ENCODE measurements at regions not wholly inside any gene's neighbourhood (a gene's known extent, or its start where the extent isn't known, plus 50 kb on each side); places are given as distances from the start of the nearest gene placed in this dataset.
"Not testable (repeated sequence)": the region's sequence is repeated elsewhere in the genome, so short reads cannot be mapped to it uniquely, and the experiment has no call there.

DNA sequence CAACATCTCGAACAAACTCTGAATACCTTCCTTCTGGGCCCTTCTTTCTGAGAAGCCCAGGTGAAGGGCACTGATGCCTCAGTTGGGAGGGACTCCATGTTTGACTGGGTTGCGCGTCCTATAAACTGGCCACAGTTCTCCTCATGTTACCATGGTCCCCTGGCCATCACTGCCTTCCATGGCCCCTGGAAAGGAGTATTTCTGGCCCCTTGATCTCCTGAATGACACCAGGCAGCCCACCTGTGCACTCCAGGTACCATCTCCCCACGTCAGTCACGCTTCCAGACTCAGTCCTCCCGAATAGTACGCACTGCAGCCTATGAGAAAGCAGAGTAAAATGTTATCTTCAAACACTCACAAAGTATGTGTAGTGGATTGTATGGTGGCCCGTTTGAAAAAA, 73.9 kb downstream of the ACKR3 start:
- TF ChIP-seq, protein P1, sequence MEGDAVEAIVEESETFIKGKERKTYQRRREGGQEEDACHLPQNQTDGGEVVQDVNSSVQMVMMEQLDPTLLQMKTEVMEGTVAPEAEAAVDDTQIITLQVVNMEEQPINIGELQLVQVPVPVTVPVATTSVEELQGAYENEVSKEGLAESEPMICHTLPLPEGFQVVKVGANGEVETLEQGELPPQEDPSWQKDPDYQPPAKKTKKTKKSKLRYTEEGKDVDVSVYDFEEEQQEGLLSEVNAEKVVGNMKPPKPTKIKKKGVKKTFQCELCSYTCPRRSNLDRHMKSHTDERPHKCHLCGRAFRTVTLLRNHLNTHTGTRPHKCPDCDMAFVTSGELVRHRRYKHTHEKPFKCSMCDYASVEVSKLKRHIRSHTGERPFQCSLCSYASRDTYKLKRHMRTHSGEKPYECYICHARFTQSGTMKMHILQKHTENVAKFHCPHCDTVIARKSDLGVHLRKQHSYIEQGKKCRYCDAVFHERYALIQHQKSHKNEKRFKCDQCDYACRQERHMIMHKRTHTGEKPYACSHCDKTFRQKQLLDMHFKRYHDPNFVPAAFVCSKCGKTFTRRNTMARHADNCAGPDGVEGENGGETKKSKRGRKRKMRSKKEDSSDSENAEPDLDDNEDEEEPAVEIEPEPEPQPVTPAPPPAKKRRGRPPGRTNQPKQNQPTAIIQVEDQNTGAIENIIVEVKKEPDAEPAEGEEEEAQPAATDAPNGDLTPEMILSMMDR (IDR thresholded peaks at IDR 0.05; ENCODE audit: low read depth, low read length) = no peak
- H3K4me3 ChIP-seq (ENCODE audit: low read depth, low read length) = no peak overlapping the region
- in situ Hi-C loops (cut with HindIII; ENCODE audit: low sequenced_read_pairs) = no loop called here
- DNase-seq (ENCODE audit: low read depth, low spot score) = no peak

DNA sequence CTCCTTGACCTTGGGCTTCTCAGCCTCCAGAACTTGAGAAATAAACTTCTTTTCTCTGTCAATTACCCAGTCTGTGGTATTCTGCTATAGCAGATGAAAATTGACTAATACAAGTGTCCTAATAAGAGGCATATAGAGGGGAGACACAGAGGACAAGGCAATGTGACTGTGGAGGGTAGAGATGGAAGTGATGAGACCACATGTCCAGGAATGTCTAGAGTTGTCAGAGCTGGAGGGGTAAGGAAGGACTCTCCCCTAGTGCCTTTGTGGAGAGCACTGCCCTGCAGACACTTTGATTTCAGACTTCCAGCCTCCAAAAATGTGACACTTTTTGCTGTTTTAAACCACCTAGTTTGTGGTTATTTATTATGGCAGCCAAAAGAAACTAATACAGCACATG, 74.4 kb downstream of the ACKR3 start:
- TF ChIP-seq, protein P1 (IDR thresholded peaks at IDR 0.05; ENCODE audit: low read depth, low read length) = no peak
- DNase-seq (ENCODE audit: low read depth, low spot score) = no peak
- in situ Hi-C loops (cut with HindIII; ENCODE audit: low sequenced_read_pairs) = no loop called here
- H3K4me3 ChIP-seq (ENCODE audit: low read depth, low read length) = no peak overlapping the region

DNA sequence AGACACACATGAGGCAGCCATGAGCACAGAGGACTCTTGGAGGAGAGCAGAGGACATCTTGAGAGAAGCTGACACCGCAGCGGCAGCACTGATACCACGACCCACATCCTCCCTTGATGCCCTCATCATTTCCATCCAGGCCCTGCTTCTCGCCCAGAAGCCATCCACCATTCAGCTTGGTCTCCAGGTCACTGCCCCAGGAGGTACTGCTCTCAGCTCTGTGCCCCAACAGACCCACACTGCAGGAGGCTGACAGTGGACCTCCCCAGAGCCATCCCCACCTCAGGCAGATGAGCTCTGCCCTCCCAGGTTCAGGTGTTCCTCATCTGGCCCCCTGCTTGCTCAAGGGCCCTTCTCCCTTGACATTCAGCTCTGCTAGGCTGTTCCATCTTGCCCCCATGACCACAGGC, 74.9 kb downstream of the ACKR3 start:
- TF ChIP-seq, protein P1 (IDR thresholded peaks at IDR 0.05; ENCODE audit: low read depth, low read length) = no peak
- in situ Hi-C loops (cut with HindIII; ENCODE audit: low sequenced_read_pairs) = no loop called here
- H3K4me3 ChIP-seq (ENCODE audit: low read depth, low read length) = no peak overlapping the region
- no peak for DNase-seq (ENCODE audit: low read depth, low spot score)

DNA sequence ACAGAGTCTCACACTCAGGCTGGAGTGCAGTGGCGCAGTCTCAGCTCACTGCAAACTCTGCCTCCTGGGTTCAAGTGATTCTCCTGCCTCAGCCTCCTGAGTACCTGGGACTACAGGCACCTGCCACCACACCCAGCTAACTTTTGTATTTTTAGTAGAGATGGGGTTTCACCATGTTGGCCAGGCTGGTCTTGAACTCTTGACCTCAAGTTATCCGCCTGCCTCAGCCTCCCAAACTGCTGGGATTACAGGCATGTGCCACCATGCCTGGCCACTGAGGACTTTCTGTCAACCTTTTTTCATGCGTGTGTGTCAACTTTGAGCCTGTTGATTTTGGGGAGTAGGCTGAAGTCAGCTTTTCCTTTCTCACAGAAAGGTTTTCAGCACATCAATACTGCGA, 75.5 kb downstream of the ACKR3 start:
- H3K4me3 ChIP-seq (ENCODE audit: low read depth, low read length); DNase-seq (ENCODE audit: low read depth, low spot score); in situ Hi-C loops (cut with HindIII; ENCODE audit: low sequenced_read_pairs): not testable (repeated sequence)

DNA sequence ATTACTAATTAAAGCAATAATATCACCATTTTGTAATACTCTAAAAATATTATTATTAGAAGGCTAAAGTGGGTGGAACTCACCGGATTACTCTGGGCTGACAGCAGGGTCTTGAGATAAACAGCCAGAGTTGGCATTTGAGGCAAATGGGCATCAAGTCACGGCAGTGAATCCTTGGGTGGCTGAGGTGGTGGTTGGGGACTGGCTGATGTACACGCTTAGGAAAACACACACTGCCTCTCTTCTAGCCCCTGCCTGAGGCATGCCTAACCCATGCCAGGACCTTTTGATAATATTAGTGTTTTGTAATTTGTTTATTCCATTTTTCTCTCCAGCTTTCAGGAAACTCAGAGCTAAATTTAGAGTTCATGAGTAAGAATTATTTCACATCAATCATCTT, 76.8 kb downstream of the ACKR3 start:
- TF ChIP-seq, protein P1 (IDR thresholded peaks at IDR 0.05; ENCODE audit: low read depth, low read length) = no peak
- in situ Hi-C loops (cut with HindIII; ENCODE audit: low sequenced_read_pairs) = no loop called here
- DNase-seq (ENCODE audit: low read depth, low spot score) = no peak
- H3K4me3 ChIP-seq (ENCODE audit: low read depth, low read length) = no peak overlapping the region

DNA sequence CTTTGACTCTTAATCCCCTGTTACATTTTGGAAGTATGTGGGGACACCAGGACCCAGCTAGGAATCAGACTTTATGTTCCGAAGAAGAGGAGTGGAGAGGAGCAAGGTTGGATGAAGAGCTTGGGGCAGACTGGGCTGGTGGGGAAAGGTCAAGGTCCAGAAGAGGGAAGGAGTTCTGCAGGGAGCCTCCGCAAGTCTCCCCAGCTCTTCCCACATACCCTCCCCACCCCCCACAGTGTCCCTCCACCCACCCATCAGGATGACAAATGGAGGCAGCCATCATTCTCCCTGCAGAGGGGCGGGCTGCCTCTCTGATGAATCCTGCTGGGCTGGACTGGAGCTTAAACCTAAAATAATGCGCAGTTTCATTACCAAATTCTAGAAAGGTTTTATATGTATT, 77.2 kb downstream of the ACKR3 start:
- in situ Hi-C loops (cut with HindIII; ENCODE audit: low sequenced_read_pairs) = no loop called here
- DNase-seq (ENCODE audit: low read depth, low spot score) = no peak
- TF ChIP-seq, protein P1 (IDR thresholded peaks at IDR 0.05; ENCODE audit: low read depth, low read length) = no peak
- no peak overlapping the region for H3K4me3 ChIP-seq (ENCODE audit: low read depth, low read length)

DNA sequence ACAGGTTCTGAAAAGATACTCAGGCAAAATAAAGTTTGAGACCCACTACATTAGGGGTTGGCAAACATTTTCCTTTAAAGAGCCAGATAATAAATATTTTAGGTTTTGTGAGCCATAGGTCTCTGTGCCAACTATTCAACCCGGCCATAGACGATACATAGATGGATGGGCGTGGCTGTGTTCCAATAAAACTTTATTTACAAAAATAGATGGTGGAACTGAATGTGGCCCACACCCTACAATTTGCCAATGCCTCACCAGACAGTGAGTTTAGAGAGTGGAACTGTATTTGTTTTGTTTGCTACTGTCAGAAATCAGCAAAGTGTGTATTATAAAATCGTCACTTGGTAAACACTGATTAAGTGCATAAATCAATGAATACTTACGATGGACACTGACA, 78.0 kb downstream of the ACKR3 start:
- in situ Hi-C loops (cut with HindIII; ENCODE audit: low sequenced_read_pairs) = no loop called here
- no peak overlapping the region for H3K4me3 ChIP-seq (ENCODE audit: low read depth, low read length)
- TF ChIP-seq, protein P1 (IDR thresholded peaks at IDR 0.05; ENCODE audit: low read depth, low read length) = no peak
- DNase-seq (ENCODE audit: low read depth, low spot score) = no peak

Measured in astrocyte of the spinal cord (primary cell).